ENCODE measurements at regions not wholly inside any gene's neighbourhood (a gene's known extent, or its start where the extent isn't known, plus 50 kb on each side); places are given as distances from the start of the nearest gene placed in this dataset.

GRCh38 chr10:9003122-9003521, 948.6 kb downstream of the GATA3 start:
- DNase-seq (ENCODE audit: low read depth in 4 of 6, low spot score in 6 of 6) = no peak
- Histone ChIP-seq H3K36me3 (ENCODE audit: control insufficient read depth, insufficient read depth, low read length) (no peaks in the 10 kb centered on the region), H3K27me3 (ENCODE audit: control insufficient read depth, insufficient read depth, low read length) (no peaks in the 10 kb centered on the region), H3K27ac (ENCODE audit: low read depth, low read length) (no peak overlapping the region), H3K9me3 (ENCODE audit: control insufficient read depth, insufficient read depth, low read length) (no peaks in the 10 kb centered on the region), H3K4me3 (ENCODE audit: low read depth, low read length) (no peak overlapping the region), H3K4me1 (ENCODE audit: control insufficient read depth, insufficient read depth, low read length) (no peaks in the 10 kb centered on the region)
- WGBS (ENCODE audit: insufficient coverage) = no CpG with 5 or more reads among the region's 4 CpGs

GRCh38 chr10:9004736-9005135, 950.2 kb downstream of the GATA3 start:
- WGBS (ENCODE audit: insufficient coverage) = no CpG with 5 or more reads among the region's 6 CpGs
- Histone ChIP-seq H3K36me3 (ENCODE audit: control insufficient read depth, insufficient read depth, low read length) (no peaks in the 10 kb centered on the region), H3K4me3 (ENCODE audit: low read depth, low read length) (no peak overlapping the region)

GRCh38 chr10:9009505-9009904, 955.0 kb downstream of the GATA3 start:
- Histone ChIP-seq H3K27ac (ENCODE audit: low read depth, low read length) (no peak overlapping the region), H3K4me3 (ENCODE audit: low read depth, low read length) (no peak overlapping the region), H3K9me3 (ENCODE audit: control insufficient read depth, insufficient read depth, low read length) (no peaks in the 10 kb centered on the region), H3K27me3 (ENCODE audit: control insufficient read depth, insufficient read depth, low read length) (no peaks in the 10 kb centered on the region), H3K4me1 (ENCODE audit: control insufficient read depth, insufficient read depth, low read length) (no peaks in the 10 kb centered on the region), H3K36me3 (ENCODE audit: control insufficient read depth, insufficient read depth, low read length) (no peaks in the 10 kb centered on the region)
- 91% methylated on average over 5 of the region's 9 CpGs for WGBS (ENCODE audit: insufficient coverage)
- no peak for DNase-seq (ENCODE audit: low read depth in 4 of 6, low spot score in 6 of 6)

More at GRCh38 chr10:9004736-9005135, 950.2 kb downstream of the GATA3 start:
- Histone ChIP-seq H3K9me3 (ENCODE audit: control insufficient read depth, insufficient read depth, low read length) (no peaks in the 10 kb centered on the region), H3K4me1 (ENCODE audit: control insufficient read depth, insufficient read depth, low read length) (no peaks in the 10 kb centered on the region), H3K27ac (ENCODE audit: low read depth, low read length) (no peak overlapping the region), H3K27me3 (ENCODE audit: control insufficient read depth, insufficient read depth, low read length) (no peaks in the 10 kb centered on the region)
- no peak for DNase-seq (ENCODE audit: low read depth in 4 of 6, low spot score in 6 of 6)

GRCh38 chr10:9010093-9010492, 955.6 kb downstream of the GATA3 start:
- no peak overlapping the region for H3K27ac ChIP-seq (ENCODE audit: low read depth, low read length)
- H3K36me3 ChIP-seq (ENCODE audit: control insufficient read depth, insufficient read depth, low read length) = no peaks in the 10 kb centered on the region
- no peaks in the 10 kb centered on the region for H3K9me3 ChIP-seq (ENCODE audit: control insufficient read depth, insufficient read depth, low read length)
- no peak overlapping the region for H3K4me3 ChIP-seq (ENCODE audit: low read depth, low read length)
- DNase-seq (ENCODE audit: low read depth in 4 of 6, low spot score in 6 of 6) = no peak
- WGBS (ENCODE audit: insufficient coverage) = no CpG with 5 or more reads among the region's 1 CpG
- no peaks in the 10 kb centered on the region for H3K27me3 ChIP-seq (ENCODE audit: control insufficient read depth, insufficient read depth, low read length)
- no peaks in the 10 kb centered on the region for H3K4me1 ChIP-seq (ENCODE audit: control insufficient read depth, insufficient read depth, low read length)

GRCh38 chr10:9010931-9011670, 956.6 kb downstream of the GATA3 start:
- Histone ChIP-seq H3K4me3 (ENCODE audit: low read depth, low read length) (no peak overlapping the region), H3K27ac (ENCODE audit: low read depth, low read length) (no peak overlapping the region), H3K4me1 (ENCODE audit: control insufficient read depth, insufficient read depth, low read length) (no peaks in the 10 kb centered on the region), H3K27me3 (ENCODE audit: control insufficient read depth, insufficient read depth, low read length) (no peaks in the 10 kb centered on the region), H3K9me3 (ENCODE audit: control insufficient read depth, insufficient read depth, low read length) (no peaks in the 10 kb centered on the region), H3K36me3 (ENCODE audit: control insufficient read depth, insufficient read depth, low read length) (no peaks in the 10 kb centered on the region)
- DNase-seq (ENCODE audit: low read depth in 4 of 6, low spot score in 6 of 6) = no peak
- WGBS (ENCODE audit: insufficient coverage) = 100% methylated on average over 2 of the region's 5 CpGs

- Histone ChIP-seq H3K4me1 (ENCODE audit: control insufficient read depth, insufficient read depth, low read length) (no peaks in the 10 kb centered on the region), H3K4me3 (ENCODE audit: low read depth, low read length) (no peak overlapping the region), H3K36me3 (ENCODE audit: control insufficient read depth, insufficient read depth, low read length) (no peaks in the 10 kb centered on the region), H3K27me3 (ENCODE audit: control insufficient read depth, insufficient read depth, low read length) (no peaks in the 10 kb centered on the region), H3K27ac (ENCODE audit: low read depth, low read length) (no peak overlapping the region), H3K9me3 (ENCODE audit: control insufficient read depth, insufficient read depth, low read length) (no peaks in the 10 kb centered on the region)
- no CpG with 5 or more reads among the region's 1 CpG for WGBS (ENCODE audit: insufficient coverage)
- no peak for DNase-seq (ENCODE audit: low read depth in 4 of 6, low spot score in 6 of 6)
Measured at GRCh38 chr10:9012312-9012711, 957.8 kb downstream of the GATA3 start.

- Histone ChIP-seq H3K36me3 (ENCODE audit: control insufficient read depth, insufficient read depth, low read length) (no peaks in the 10 kb centered on the region), H3K27ac (ENCODE audit: low read depth, low read length) (no peak overlapping the region), H3K4me1 (ENCODE audit: control insufficient read depth, insufficient read depth, low read length) (no peaks in the 10 kb centered on the region), H3K27me3 (ENCODE audit: control insufficient read depth, insufficient read depth, low read length) (no peaks in the 10 kb centered on the region), H3K4me3 (ENCODE audit: low read depth, low read length) (no peak overlapping the region), H3K9me3 (ENCODE audit: control insufficient read depth, insufficient read depth, low read length) (no peaks in the 10 kb centered on the region)
- DNase-seq (ENCODE audit: low read depth in 4 of 6, low spot score in 6 of 6) = no peak
- no CpG with 5 or more reads among the region's 2 CpGs for WGBS (ENCODE audit: insufficient coverage)
Measured at GRCh38 chr10:9015005-9015404, 960.5 kb downstream of the GATA3 start.

- Histone ChIP-seq H3K9me3 (ENCODE audit: control insufficient read depth, insufficient read depth, low read length) (no peaks in the 10 kb centered on the region), H3K36me3 (ENCODE audit: control insufficient read depth, insufficient read depth, low read length) (no peaks in the 10 kb centered on the region), H3K4me1 (ENCODE audit: control insufficient read depth, insufficient read depth, low read length) (no peaks in the 10 kb centered on the region), H3K27me3 (ENCODE audit: control insufficient read depth, insufficient read depth, low read length) (no peaks in the 10 kb centered on the region), H3K4me3 (ENCODE audit: low read depth, low read length) (no peak overlapping the region), H3K27ac (ENCODE audit: low read depth, low read length) (no peak overlapping the region)
- DNase-seq (ENCODE audit: low read depth in 4 of 6, low spot score in 6 of 6) = no peak
- no CpG with 5 or more reads among the region's 2 CpGs for WGBS (ENCODE audit: insufficient coverage)
Measured at GRCh38 chr10:9015447-9015846, 961.0 kb downstream of the GATA3 start.

- H3K4me3 ChIP-seq (ENCODE audit: low read depth, low read length) = no peak overlapping the region
- H3K27me3 ChIP-seq (ENCODE audit: control insufficient read depth, insufficient read depth, low read length) = no peaks in the 10 kb centered on the region
- H3K9me3 ChIP-seq (ENCODE audit: control insufficient read depth, insufficient read depth, low read length) = no peaks in the 10 kb centered on the region
- no peaks in the 10 kb centered on the region for H3K36me3 ChIP-seq (ENCODE audit: control insufficient read depth, insufficient read depth, low read length)
- H3K27ac ChIP-seq (ENCODE audit: low read depth, low read length) = no peak overlapping the region
- no CpG with 5 or more reads among the region's 4 CpGs for WGBS (ENCODE audit: insufficient coverage)
- DNase-seq (ENCODE audit: low read depth in 4 of 6, low spot score in 6 of 6) = no peak
- H3K4me1 ChIP-seq (ENCODE audit: control insufficient read depth, insufficient read depth, low read length) = no peaks in the 10 kb centered on the region
Measured at GRCh38 chr10:9016930-9017329, 962.4 kb downstream of the GATA3 start.
